ENCODE measurements at regions not wholly inside any gene's neighbourhood (a gene's known extent, or its start where the extent isn't known, plus 50 kb on each side); places are given as distances from the start of the nearest gene placed in this dataset.

GRCh38 chr4:60500810-60501209 lies 699.3 kb upstream of the ADGRL3 start:
- Histone ChIP-seq H3K27me3 (no peaks in the 10 kb centered on the region), H3K9me3 (no peaks in the 10 kb centered on the region), H3K36me3 (no peaks in the 10 kb centered on the region), H3K27ac (replicated peaks in 1 of 4) (no peak overlapping the region), H3K4me3 (no peak overlapping the region), H3K4me1 (no peaks in the 10 kb centered on the region)
- DNase-seq (ENCODE audit: extremely low spot score), result no peak
- intact Hi-C loops (cut with DNase I), result no loop called here
- 67% methylated on average over 1 of the region's 1 CpG for WGBS
- TF ChIP-seq EP300 (IDR thresholded peaks at IDR 0.05), result no peak

- no peak for DNase-seq (ENCODE audit: extremely low spot score)
- no peaks in the 10 kb centered on the region for H3K9me3 ChIP-seq
- no peaks in the 10 kb centered on the region for H3K36me3 ChIP-seq
- intact Hi-C loops (cut with DNase I), result no loop called here
- no peak overlapping the region for H3K27ac ChIP-seq (replicated peaks in 1 of 4)
- H3K4me1 ChIP-seq, result no peaks in the 10 kb centered on the region
- TF ChIP-seq POLR2AphosphoS5 (IDR thresholded peaks at IDR 0.05) (no peak), EP300 (IDR thresholded peaks at IDR 0.05) (no peak), CTCF (IDR thresholded peaks at IDR 0.05) (no peak), POLR2A (IDR thresholded peaks at IDR 0.05; ENCODE audit: low read depth) (no peak)
- H3K4me3 ChIP-seq, result no peak overlapping the region
- no peaks in the 10 kb centered on the region for H3K27me3 ChIP-seq
Observed at GRCh38 chr4:60502733-60503132, 697.4 kb upstream of the ADGRL3 start.

GRCh38 chr4:60506061-60506460 lies 694.1 kb upstream of the ADGRL3 start:
- 92% methylated on average over 1 of the region's 1 CpG for WGBS
- Histone ChIP-seq H3K27me3 (no peaks in the 10 kb centered on the region), H3K36me3 (no peaks in the 10 kb centered on the region), H3K4me3 (no peak overlapping the region), H3K27ac (replicated peaks in 1 of 4) (no peak overlapping the region), H3K4me1 (no peaks in the 10 kb centered on the region), H3K9me3 (peaks cover 0 to 5% (median 0%) of the 10 kb centered on the region in 4 donors)
- no peak for TF ChIP-seq POLR2A (IDR thresholded peaks at IDR 0.05; ENCODE audit: low read depth)
- no peak for TF ChIP-seq EP300 (IDR thresholded peaks at IDR 0.05)
- TF ChIP-seq POLR2AphosphoS5 (IDR thresholded peaks at IDR 0.05), result no peak
- TF ChIP-seq CTCF (IDR thresholded peaks at IDR 0.05), result no peak
- intact Hi-C loops (cut with DNase I), result no loop called here
- no peak for DNase-seq (ENCODE audit: extremely low spot score)

GRCh38 chr4:60522265-60522664 lies 677.9 kb upstream of the ADGRL3 start:
- Histone ChIP-seq H3K4me3 (no peak overlapping the region), H3K27me3 (no peaks in the 10 kb centered on the region), H3K4me1 (no peaks in the 10 kb centered on the region), H3K36me3 (no peaks in the 10 kb centered on the region), H3K9me3 (no peaks in the 10 kb centered on the region), H3K27ac (replicated peaks in 1 of 4) (no peak overlapping the region)
- TF ChIP-seq CTCF (IDR thresholded peaks at IDR 0.05) (no peak), POLR2AphosphoS5 (IDR thresholded peaks at IDR 0.05) (no peak), POLR2A (IDR thresholded peaks at IDR 0.05; ENCODE audit: low read depth) (no peak), EP300 (IDR thresholded peaks at IDR 0.05) (no peak)
- WGBS, result 68% methylated on average over 3 of the region's 3 CpGs
- no peak for DNase-seq (ENCODE audit: extremely low spot score)
- intact Hi-C loops (cut with DNase I), result no loop called here

- no peaks in the 10 kb centered on the region for H3K9me3 ChIP-seq
- DNase-seq (ENCODE audit: extremely low spot score), result no peak
- no peak overlapping the region for H3K4me3 ChIP-seq
- 82% methylated on average over 4 of the region's 4 CpGs for WGBS
- no peak for TF ChIP-seq CTCF (IDR thresholded peaks at IDR 0.05)
- no peak for TF ChIP-seq POLR2A (IDR thresholded peaks at IDR 0.05; ENCODE audit: low read depth)
- no peak for TF ChIP-seq POLR2AphosphoS5 (IDR thresholded peaks at IDR 0.05)
- no peak for TF ChIP-seq EP300 (IDR thresholded peaks at IDR 0.05)
- intact Hi-C loops (cut with DNase I), result no loop called here
- H3K27ac ChIP-seq (replicated peaks in 1 of 4), result no peak overlapping the region
- H3K4me1 ChIP-seq, result no peaks in the 10 kb centered on the region
- no peaks in the 10 kb centered on the region for H3K27me3 ChIP-seq
- no peaks in the 10 kb centered on the region for H3K36me3 ChIP-seq
Observed at GRCh38 chr4:60531776-60532379, 668.2 kb upstream of the ADGRL3 start.
